A549 (cell line): ENCODE measurements at regions not wholly inside any gene's neighbourhood (a gene's known extent, or its start where the extent isn't known, plus 50 kb on each side); places are given as distances from the start of the nearest gene placed in this dataset.

Source experiments
- ATAC-seq, 2 experiments: fragments of 200-7000 bp in 1 of 2; fragments of >200 bp in 1 of 2; cut with Nextera tagmentation in 1 of 2; cut with Tn5 transposase in 1 of 2; 3 replicates each; pipeline versions ENCODE4 v1.8.0 to v1.9.1; 2018 to 2020; ENCODE audit warnings: mild to moderate bottlenecking in 1 of 2, moderate library complexity in 1 of 2
- CTCF ChIA-PET: fragments of 300-600 bp; sonication (Branson Sonifier 250); formaldehyde crosslinking; extraction: SDS; loops from one replicate; lab custom pipeline; 2021; ENCODE audit warnings: antibody characterized with exemption, inconsistent platforms; lab: Yijun Ruan, JAX
- POLR2A ChIA-PET: fragments of 350-600 bp; formaldehyde crosslinking; extraction: SDS; loops from one replicate; lab custom pipeline; 2021; ENCODE audit warnings: antibody characterized with exemption, inconsistent platforms; lab: Yijun Ruan, JAX
- DNase-seq, 2 experiments: peaks; one replicate each; pipeline versions ENCODE4 v3.0.0 to v3.0.0-alpha.2; 2011 to 2016; ENCODE audit warnings: low read depth in 1 of 2, low spot score in 1 of 2
- FAIRE-seq: peaks from 2 replicates; lab custom pipeline; 2011; peaks lifted over from hg19 to GRCh38; lab: Jason Lieb, UNC
- H3K27ac ChIP-seq, 2 experiments: fragments of >200 bp; sonication (Bioruptor Twin); formaldehyde crosslinking; 3 replicates each; pipeline ENCODE4 v1.5.1; 2016 to 2017
- H3K4me1 ChIP-seq: fragments of >200 bp; sonication (Bioruptor Twin); formaldehyde crosslinking; 3 replicates; pipeline ENCODE4 v1.6.1; 2016
- H3K4me2 ChIP-seq: fragments of >200 bp; sonication (Bioruptor Twin); formaldehyde crosslinking; 3 replicates; pipeline ENCODE4 v1.6.1; 2016
- H3K4me3 ChIP-seq: fragments of >200 bp; sonication (Bioruptor Twin); formaldehyde crosslinking; 3 replicates; pipeline ENCODE4 v1.5.1; 2016
- H3K9me3 ChIP-seq: fragments of >200 bp; sonication (Bioruptor Twin); formaldehyde crosslinking; 3 replicates; pipeline ENCODE4 v1.6.1; 2016
- ATOH8 ChIP-seq: fragments of 250-450 bp; sonication (Bioruptor Pico); IDR thresholded peaks from 2 replicates; pipeline ENCODE4 v1.5.0; 2020; ENCODE audit warnings: low read depth, mild to moderate bottlenecking, moderate library complexity
- BHLHE40 ChIP-seq: IDR thresholded peaks from 2 replicates; pipeline ENCODE4 v1.6.1; 2012; ENCODE audit warnings: low read depth, low read length, inconsistent platforms
- CBX8 ChIP-seq: fragments of 200-600 bp; sonication (generic); IDR thresholded peaks from 2 replicates; pipeline ENCODE4 v1.6.1; 2016
- CHD2 ChIP-seq: fragments of 150-350 bp; IDR thresholded peaks from 2 replicates; pipeline ENCODE4 v1.6.1; 2014; ENCODE audit warnings: low read length; ENCODE audit not compliant: partially characterized antibody
- CTCF ChIP-seq: fragments of >200 bp; sonication (Bioruptor Twin); formaldehyde crosslinking; IDR thresholded peaks from 3 replicates; pipeline ENCODE4 v1.5.1; 2016
- EHF ChIP-seq: fragments of 250-450 bp; sonication (Bioruptor Pico); IDR thresholded peaks from 2 replicates; pipeline ENCODE4 v1.5.0; 2020; ENCODE audit warnings: mild to moderate bottlenecking
- EP300 ChIP-seq, 2 experiments: fragments of >200 bp; sonication (Bioruptor Twin); formaldehyde crosslinking; IDR thresholded peaks; 2 replicates in 1 of 2; 3 replicates in 1 of 2; pipeline ENCODE4 v1.6.1; 2016 to 2017
- ESRRA ChIP-seq: fragments of 150-350 bp; IDR thresholded peaks from 2 replicates; pipeline ENCODE4 v1.6.1; 2014; ENCODE audit warnings: mild to moderate bottlenecking, low read length, borderline replicate concordance
- FOXS1 ChIP-seq: fragments of 250-450 bp; sonication (Bioruptor Pico); IDR thresholded peaks from 2 replicates; pipeline ENCODE4 v1.5.0; 2020; ENCODE audit warnings: mild to moderate bottlenecking, moderate library complexity
- HMGXB4 ChIP-seq: fragments of 250-450 bp; sonication (Bioruptor Pico); IDR thresholded peaks from 2 replicates; pipeline ENCODE4 v1.5.0; 2021; ENCODE audit warnings: mild to moderate bottlenecking, moderate library complexity, borderline replicate concordance
- HOXB5 ChIP-seq: fragments of 250-450 bp; sonication (Bioruptor Pico); IDR thresholded peaks from 2 replicates; pipeline ENCODE4 v1.5.0; 2020; ENCODE audit warnings: mild to moderate bottlenecking, moderate library complexity
- JUNB ChIP-seq: fragments of >200 bp; sonication (Bioruptor Twin); formaldehyde crosslinking; IDR thresholded peaks from 2 replicates; pipeline ENCODE4 v1.6.1; 2016
- MAX ChIP-seq: IDR thresholded peaks from 2 replicates; pipeline ENCODE4 v1.6.1; 2012
- MYC ChIP-seq: IDR thresholded peaks from 2 replicates; pipeline ENCODE4 v1.6.1; 2012; ENCODE audit warnings: mild to moderate bottlenecking, inconsistent platforms, low read length, improper control_type of control experiment, borderline replicate concordance
- NFE2L2 ChIP-seq: fragments of 150-350 bp; conservative IDR thresholded peaks from 2 replicates; pipeline ENCODE4 v1.6.1; 2014; ENCODE audit warnings: low read length
- PBX3 ChIP-seq: IDR thresholded peaks from 2 replicates; pipeline ENCODE4 v1.6.1; 2012
- POLR2A ChIP-seq: IDR thresholded peaks from 2 replicates; pipeline ENCODE4 v1.6.1; 2012; ENCODE audit warnings: mild to moderate bottlenecking, low read length
- POLR2AphosphoS2 ChIP-seq: conservative IDR thresholded peaks from 2 replicates; pipeline ENCODE4 v1.6.1; 2012; ENCODE audit warnings: low read length, improper control_type of control experiment, inconsistent platforms
- RCOR1 ChIP-seq: fragments of 150-350 bp; IDR thresholded peaks from 2 replicates; pipeline ENCODE4 v1.6.1; 2014; ENCODE audit warnings: antibody characterized with exemption, low read length, low read depth
- RFX5 ChIP-seq: fragments of 450-650 bp; IDR thresholded peaks from 2 replicates; pipeline ENCODE4 v1.7.1; 2014; ENCODE audit warnings: antibody characterized with exemption, mild to moderate bottlenecking, moderate library complexity
- TP53 ChIP-seq: fragments of 250-450 bp; sonication (Bioruptor Pico); IDR thresholded peaks from 2 replicates; pipeline ENCODE4 v1.5.0; 2021; ENCODE audit warnings: mild to moderate bottlenecking, moderate library complexity
- USF2 ChIP-seq: fragments of 450-650 bp; IDR thresholded peaks from 2 replicates; pipeline ENCODE4 v1.6.1; 2014; ENCODE audit warnings: antibody characterized with exemption
- ZC3H11A ChIP-seq: fragments of 450-650 bp; IDR thresholded peaks from 2 replicates; pipeline ENCODE4 v1.6.1; 2014; ENCODE audit warnings: antibody characterized with exemption, mild to moderate bottlenecking
- ZFP36 ChIP-seq: fragments of 450-650 bp; IDR thresholded peaks from 2 replicates; pipeline ENCODE4 v1.6.1; 2014; ENCODE audit warnings: borderline replicate concordance; ENCODE audit not compliant: partially characterized antibody
- WGBS: methylation state at CpG from one replicate; pipeline ENCODE4 v1.1.6; 2017; ENCODE audit errors: missing lambda C conversion rate; 5-methylcytosine and 5-hydroxymethylcytosine counted together

- POLR2A ChIA-PET, result no interaction called here
These were observed 76.4 kb upstream of the DAB1 start for GRCh38 chr1:57500136-57500830.

GRCh38 chr1:57494530-57495079 is 70.7 kb upstream of the DAB1 start:
- H3K9me3 ChIP-seq, result no peaks in the 10 kb centered on the region
- TF ChIP-seq RCOR1, result no peak
- TF ChIP-seq HOXB5 (CRISPR knock-in tag), result no peak
- TF ChIP-seq JUNB, result no peak
- TF ChIP-seq PBX3, result no peak
- no peak for TF ChIP-seq ATOH8 (CRISPR knock-in tag)
- no peak for TF ChIP-seq CTCF
- no peak for TF ChIP-seq POLR2AphosphoS2
- no peak for TF ChIP-seq MYC
- no peak for TF ChIP-seq BHLHE40
- TF ChIP-seq HMGXB4 (CRISPR knock-in tag), result no peak
- CTCF ChIA-PET, result no interaction called here
- FAIRE-seq, result no peak
- POLR2A ChIA-PET, result no interaction called here
- H3K4me3 ChIP-seq, result no peak overlapping the region
- ATAC-seq, result no peak
- WGBS, result 3% methylated on average over 6 of the region's 6 CpGs
- H3K4me1 ChIP-seq, result no peaks in the 10 kb centered on the region
- DNase-seq, result no peak
- no peak overlapping the region for H3K4me2 ChIP-seq
- no peak overlapping the region for H3K27ac ChIP-seq

More at GRCh38 chr1:57500136-57500830, 76.4 kb upstream of the DAB1 start:
- WGBS, result 0% methylated on average over 6 of the region's 6 CpGs
- Histone ChIP-seq H3K4me2 (no peak overlapping the region), H3K4me3 (no peak overlapping the region), H3K4me1 (no peaks in the 10 kb centered on the region), H3K27ac (no peak overlapping the region), H3K9me3 (no peaks in the 10 kb centered on the region)
- DNase-seq (no peak), FAIRE-seq (no peak), ATAC-seq (no peak)
- CTCF ChIA-PET, result no interaction called here
- TF ChIP-seq HOXB5 (CRISPR knock-in tag) (no peak), EHF (CRISPR knock-in tag) (no peak), CBX8 (no peak), MAX (no peak), ESRRA (no peak), TP53 (no peak), BHLHE40 (no peak), ZC3H11A (no peak), ZFP36 (no peak), USF2 (no peak), POLR2A (no peak), CHD2 (no peak), EP300 (IDR thresholded peaks at IDR 0.05) (no peak), FOXS1 (CRISPR knock-in tag) (no peak), NFE2L2 (no peak), RFX5 (no peak), ATOH8 (CRISPR knock-in tag) (no peak)
